ENCODE measurements at regions not wholly inside any gene's neighbourhood (a gene's known extent, or its start where the extent isn't known, plus 50 kb on each side); places are given as distances from the start of the nearest gene placed in this dataset.

- ChIA-PET CTCF (ENCODE audit: low intra/inter-chr PET ratio) (no interaction called here), POLR2A (no interaction called here)
- DNase-seq (ENCODE audit: extremely low read depth in 1 of 4, low spot score in 3 of 4): no peak
- H4K20me1 ChIP-seq (replicated peaks; ENCODE audit: control insufficient read depth, insufficient read depth, low read length): no peaks in the 10 kb centered on the region
- H3K4me2 ChIP-seq (ENCODE audit: insufficient read depth, low read length): no peak overlapping the region
- no peak overlapping the region for H3K4me3 ChIP-seq
- in situ Hi-C loops (cut with MboI): no loop called here
- no peak for ATAC-seq
- intact Hi-C loops (cut with micrococcal nuclease): no loop called here
- H3K9ac ChIP-seq (ENCODE audit: insufficient read depth in 1 of 2, low read depth in 2 of 2, low read length in 2 of 2): no peak overlapping the region
- H2AFZ ChIP-seq (ENCODE audit: low read depth, low read length): no peak overlapping the region
- peaks cover 0 to 5% of the 10 kb centered on the region in 2 experiments; a peak in 2 of 5 replicates for H3K27me3 ChIP-seq (ENCODE audit: control insufficient read depth in 2 of 2, insufficient read depth in 2 of 2, low read length in 2 of 2)
- FAIRE-seq: no peak
- H3K4me1 ChIP-seq (replicated peaks in 1 of 2; ENCODE audit: control insufficient read depth in 2 of 2, insufficient read depth in 2 of 2, low read length in 2 of 2): no peaks in the 10 kb centered on the region
- TF ChIP-seq IFI16 (CRISPR knock-in tag; IDR thresholded peaks at IDR 0.05) (no peak), L3MBTL2 (IDR thresholded peaks at IDR 0.05) (no peak), ZNF561 (CRISPR knock-in tag; conservative IDR thresholded peaks at IDR 0.05) (no peak), MBD1 (CRISPR knock-in tag; IDR thresholded peaks at IDR 0.05) (no peak), E2F1 (CRISPR knock-in tag; IDR thresholded peaks at IDR 0.05) (no peak), FOS (IDR thresholded peaks at IDR 0.05; ENCODE audit: extremely low read depth, insufficient read length) (no peak), GTF2F1 (IDR thresholded peaks at IDR 0.05; ENCODE audit: low read depth, low read length) (no peak), PRPF4 (IDR thresholded peaks at IDR 0.05; ENCODE audit: insufficient read depth, low read depth, low read length, poor library complexity, severe bottlenecking) (no peak), PKNOX1 (IDR thresholded peaks at IDR 0.05) (no peak), VEZF1 (CRISPR knock-in tag; IDR thresholded peaks at IDR 0.05) (no peak), BCL6 (CRISPR knock-in tag; IDR thresholded peaks at IDR 0.05) (no peak), HMBOX1 (IDR thresholded peaks at IDR 0.05) (no peak), ZNF311 (CRISPR knock-in tag; IDR thresholded peaks at IDR 0.05) (no peak), RBM39 (optimal IDR thresholded peaks at IDR 0.05; ENCODE audit: low read depth, low read length) (no peak), SNIP1 (IDR thresholded peaks at IDR 0.05; ENCODE audit: low read depth) (no peak)
- WGBS (ENCODE audit: insufficient coverage, low coverage, missing lambda C conversion rate): 4% methylated on average over 3 of the region's 3 CpGs
- no peaks in the 10 kb centered on the region for H3K36me3 ChIP-seq (ENCODE audit: control insufficient read depth, insufficient read depth, low read length)
- no TSS peak for BruUV-seq (replicated peaks)
- H3K9me3 ChIP-seq (replicated peaks; ENCODE audit: control insufficient read depth, insufficient read depth, low read depth, low read length): no peaks in the 10 kb centered on the region
- no peaks in the 10 kb centered on the region for H3K79me2 ChIP-seq (ENCODE audit: control insufficient read depth, insufficient read depth, low read length)
- no peaks in the 10 kb centered on the region for H3K9me1 ChIP-seq (ENCODE audit: control insufficient read depth, insufficient read depth, low read length)
- no peak overlapping the region for H3K27ac ChIP-seq (ENCODE audit: extremely low read depth, low read depth, low read length)
Measured at GRCh38 chr18:57231864-57232263, 85.0 kb downstream of the BOD1L2 start.
